ENCODE measurements at regions not wholly inside any gene's neighbourhood (a gene's known extent, or its start where the extent isn't known, plus 50 kb on each side); places are given as distances from the start of the nearest gene placed in this dataset.

DNA sequence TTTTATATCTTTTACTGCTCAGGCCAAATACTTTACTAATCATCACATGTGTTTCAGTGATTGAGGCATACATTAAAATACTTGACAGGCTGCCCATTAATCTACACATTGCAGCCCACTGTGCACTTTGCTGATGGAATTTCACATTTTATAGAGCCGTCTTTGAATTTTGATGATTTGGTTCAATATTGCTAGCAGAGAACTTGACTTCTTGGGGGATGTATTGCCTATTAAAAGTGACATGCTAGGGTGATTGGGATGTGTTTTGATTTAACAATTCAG, 1291.0 kb upstream of the GYPC start:
- TF ChIP-seq, protein P1, sequence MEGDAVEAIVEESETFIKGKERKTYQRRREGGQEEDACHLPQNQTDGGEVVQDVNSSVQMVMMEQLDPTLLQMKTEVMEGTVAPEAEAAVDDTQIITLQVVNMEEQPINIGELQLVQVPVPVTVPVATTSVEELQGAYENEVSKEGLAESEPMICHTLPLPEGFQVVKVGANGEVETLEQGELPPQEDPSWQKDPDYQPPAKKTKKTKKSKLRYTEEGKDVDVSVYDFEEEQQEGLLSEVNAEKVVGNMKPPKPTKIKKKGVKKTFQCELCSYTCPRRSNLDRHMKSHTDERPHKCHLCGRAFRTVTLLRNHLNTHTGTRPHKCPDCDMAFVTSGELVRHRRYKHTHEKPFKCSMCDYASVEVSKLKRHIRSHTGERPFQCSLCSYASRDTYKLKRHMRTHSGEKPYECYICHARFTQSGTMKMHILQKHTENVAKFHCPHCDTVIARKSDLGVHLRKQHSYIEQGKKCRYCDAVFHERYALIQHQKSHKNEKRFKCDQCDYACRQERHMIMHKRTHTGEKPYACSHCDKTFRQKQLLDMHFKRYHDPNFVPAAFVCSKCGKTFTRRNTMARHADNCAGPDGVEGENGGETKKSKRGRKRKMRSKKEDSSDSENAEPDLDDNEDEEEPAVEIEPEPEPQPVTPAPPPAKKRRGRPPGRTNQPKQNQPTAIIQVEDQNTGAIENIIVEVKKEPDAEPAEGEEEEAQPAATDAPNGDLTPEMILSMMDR (IDR thresholded peaks at IDR 0.05) = no peak
- no peak for TF ChIP-seq SP1 (CRISPR knock-in tag; conservative IDR thresholded peaks at IDR 0.05)
- TF ChIP-seq, protein P2, sequence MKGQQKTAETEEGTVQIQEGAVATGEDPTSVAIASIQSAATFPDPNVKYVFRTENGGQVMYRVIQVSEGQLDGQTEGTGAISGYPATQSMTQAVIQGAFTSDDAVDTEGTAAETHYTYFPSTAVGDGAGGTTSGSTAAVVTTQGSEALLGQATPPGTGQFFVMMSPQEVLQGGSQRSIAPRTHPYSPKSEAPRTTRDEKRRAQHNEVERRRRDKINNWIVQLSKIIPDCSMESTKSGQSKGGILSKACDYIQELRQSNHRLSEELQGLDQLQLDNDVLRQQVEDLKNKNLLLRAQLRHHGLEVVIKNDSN (CRISPR knock-in tag; IDR thresholded peaks at IDR 0.05) = no peak
- no peak for TF ChIP-seq ZNF317 (CRISPR knock-in tag; IDR thresholded peaks at IDR 0.05; ENCODE audit: borderline replicate concordance, low read depth)
- no peak for TF ChIP-seq JAZF1 (CRISPR knock-in tag; IDR thresholded peaks at IDR 0.05)
- TF ChIP-seq ZBTB21 (CRISPR knock-in tag; IDR thresholded peaks at IDR 0.05; ENCODE audit: borderline replicate concordance) = no peak
- TF ChIP-seq, protein P3, sequence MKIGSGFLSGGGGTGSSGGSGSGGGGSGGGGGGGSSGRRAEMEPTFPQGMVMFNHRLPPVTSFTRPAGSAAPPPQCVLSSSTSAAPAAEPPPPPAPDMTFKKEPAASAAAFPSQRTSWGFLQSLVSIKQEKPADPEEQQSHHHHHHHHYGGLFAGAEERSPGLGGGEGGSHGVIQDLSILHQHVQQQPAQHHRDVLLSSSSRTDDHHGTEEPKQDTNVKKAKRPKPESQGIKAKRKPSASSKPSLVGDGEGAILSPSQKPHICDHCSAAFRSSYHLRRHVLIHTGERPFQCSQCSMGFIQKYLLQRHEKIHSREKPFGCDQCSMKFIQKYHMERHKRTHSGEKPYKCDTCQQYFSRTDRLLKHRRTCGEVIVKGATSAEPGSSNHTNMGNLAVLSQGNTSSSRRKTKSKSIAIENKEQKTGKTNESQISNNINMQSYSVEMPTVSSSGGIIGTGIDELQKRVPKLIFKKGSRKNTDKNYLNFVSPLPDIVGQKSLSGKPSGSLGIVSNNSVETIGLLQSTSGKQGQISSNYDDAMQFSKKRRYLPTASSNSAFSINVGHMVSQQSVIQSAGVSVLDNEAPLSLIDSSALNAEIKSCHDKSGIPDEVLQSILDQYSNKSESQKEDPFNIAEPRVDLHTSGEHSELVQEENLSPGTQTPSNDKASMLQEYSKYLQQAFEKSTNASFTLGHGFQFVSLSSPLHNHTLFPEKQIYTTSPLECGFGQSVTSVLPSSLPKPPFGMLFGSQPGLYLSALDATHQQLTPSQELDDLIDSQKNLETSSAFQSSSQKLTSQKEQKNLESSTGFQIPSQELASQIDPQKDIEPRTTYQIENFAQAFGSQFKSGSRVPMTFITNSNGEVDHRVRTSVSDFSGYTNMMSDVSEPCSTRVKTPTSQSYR (CRISPR knock-in tag; IDR thresholded peaks at IDR 0.05) = no peak
- TF ChIP-seq, protein P4, sequence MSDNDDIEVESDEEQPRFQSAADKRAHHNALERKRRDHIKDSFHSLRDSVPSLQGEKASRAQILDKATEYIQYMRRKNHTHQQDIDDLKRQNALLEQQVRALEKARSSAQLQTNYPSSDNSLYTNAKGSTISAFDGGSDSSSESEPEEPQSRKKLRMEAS (CRISPR knock-in tag; IDR thresholded peaks at IDR 0.05) = no peak
- no peak for TF ChIP-seq TCF7 (CRISPR knock-in tag; IDR thresholded peaks at IDR 0.05; ENCODE audit: low read depth)
- TF ChIP-seq, protein P5, sequence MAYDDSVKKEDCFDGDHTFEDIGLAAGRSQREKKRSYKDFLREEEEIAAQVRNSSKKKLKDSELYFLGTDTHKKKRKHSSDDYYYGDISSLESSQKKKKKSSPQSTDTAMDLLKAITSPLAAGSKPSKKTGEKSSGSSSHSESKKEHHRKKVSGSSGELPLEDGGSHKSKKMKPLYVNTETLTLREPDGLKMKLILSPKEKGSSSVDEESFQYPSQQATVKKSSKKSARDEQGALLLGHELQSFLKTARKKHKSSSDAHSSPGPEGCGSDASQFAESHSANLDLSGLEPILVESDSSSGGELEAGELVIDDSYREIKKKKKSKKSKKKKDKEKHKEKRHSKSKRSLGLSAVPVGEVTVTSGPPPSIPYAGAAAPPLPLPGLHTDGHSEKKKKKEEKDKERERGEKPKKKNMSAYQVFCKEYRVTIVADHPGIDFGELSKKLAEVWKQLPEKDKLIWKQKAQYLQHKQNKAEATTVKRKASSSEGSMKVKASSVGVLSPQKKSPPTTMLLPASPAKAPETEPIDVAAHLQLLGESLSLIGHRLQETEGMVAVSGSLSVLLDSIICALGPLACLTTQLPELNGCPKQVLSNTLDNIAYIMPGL (CRISPR knock-in tag; IDR thresholded peaks at IDR 0.05) = no peak
- TF ChIP-seq FOXJ3 (CRISPR knock-in tag; IDR thresholded peaks at IDR 0.05; ENCODE audit: borderline replicate concordance) = no peak
- TF ChIP-seq, protein P6, sequence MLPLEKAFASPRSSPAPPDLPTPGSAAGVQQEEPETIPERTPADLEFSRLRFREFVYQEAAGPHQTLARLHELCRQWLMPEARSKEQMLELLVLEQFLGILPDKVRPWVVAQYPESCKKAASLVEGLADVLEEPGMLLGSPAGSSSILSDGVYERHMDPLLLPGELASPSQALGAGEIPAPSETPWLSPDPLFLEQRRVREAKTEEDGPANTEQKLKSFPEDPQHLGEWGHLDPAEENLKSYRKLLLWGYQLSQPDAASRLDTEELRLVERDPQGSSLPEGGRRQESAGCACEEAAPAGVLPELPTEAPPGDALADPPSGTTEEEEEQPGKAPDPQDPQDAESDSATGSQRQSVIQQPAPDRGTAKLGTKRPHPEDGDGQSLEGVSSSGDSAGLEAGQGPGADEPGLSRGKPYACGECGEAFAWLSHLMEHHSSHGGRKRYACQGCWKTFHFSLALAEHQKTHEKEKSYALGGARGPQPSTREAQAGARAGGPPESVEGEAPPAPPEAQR (CRISPR knock-in tag; IDR thresholded peaks at IDR 0.05) = no peak
- no peak for TF ChIP-seq IRF2 (CRISPR knock-in tag; IDR thresholded peaks at IDR 0.05; ENCODE audit: borderline replicate concordance, low read depth)

All from WTC11 (cell line).